BJ (cell line): ENCODE measurements at regions not wholly inside any gene's neighbourhood (a gene's known extent, or its start where the extent isn't known, plus 50 kb on each side); places are given as distances from the start of the nearest gene placed in this dataset. TPM values are rescaled to one million over a fixed set of nuclear protein-coding genes. Genes with fewer than 3 reads are reported as not detected.

Source experiments
- CTCF ChIA-PET: fragments of 350-600 bp; formaldehyde crosslinking; extraction: SDS; loops from one replicate; lab custom pipeline; 2021; ENCODE audit warnings: antibody characterized with exemption, inconsistent platforms; lab: Yijun Ruan, JAX
- POLR2A ChIA-PET: fragments of 300-600 bp; sonication (Branson Sonifier 250); formaldehyde crosslinking; extraction: SDS; loops from one replicate; lab custom pipeline; 2021; ENCODE audit warnings: antibody characterized with exemption; lab: Charles Lee
- DNase-seq: peaks from one replicate; pipeline ENCODE4 v3.0.0-alpha.2; 2011; ENCODE audit warnings: low read depth
- H3K27me3 ChIP-seq: 2 replicates; pipeline ENCODE4 v1.6.0; 2011; ENCODE audit warnings: low read length; ENCODE audit not compliant: control insufficient read depth, insufficient read depth
- H3K36me3 ChIP-seq: 2 replicates; pipeline ENCODE4 v1.5.1; 2011; ENCODE audit warnings: low read length; ENCODE audit not compliant: control insufficient read depth, insufficient read depth
- H3K4me3 ChIP-seq: 2 replicates; pipeline ENCODE4 v1.5.1; 2011; ENCODE audit warnings: low read depth, mild to moderate bottlenecking, control low read depth, low read length
- CTCF ChIP-seq: IDR thresholded peaks from 2 replicates; pipeline ENCODE4 v1.5.1; 2011; ENCODE audit warnings: low read depth, mild to moderate bottlenecking, control low read depth, inconsistent platforms, low read length, moderate library complexity; ENCODE audit not compliant: insufficient read depth
- small RNA-seq: library from RNA; depleted of rRNA; stranded (forward); fragments of <200 nt; gene quantifications from one replicate; pipeline ENCODE3, GENCODE V24; 2012; ENCODE audit warnings: low replicate concordance, low read depth; ENCODE audit not compliant: insufficient read length

GRCh38 chr7:115083935-115084334 is 162.0 kb downstream of the MDFIC start:
- Histone ChIP-seq H3K4me3 (no peak overlapping the region), H3K36me3 (no peaks in the 10 kb centered on the region), H3K27me3 (no peaks in the 10 kb centered on the region)
- TF ChIP-seq CTCF = no peak
- ChIA-PET CTCF (no interaction called here), POLR2A (no interaction called here)
- DNase-seq = no peak

GRCh38 chr7:115081772-115082171 is 159.9 kb downstream of the MDFIC start:
- ChIA-PET POLR2A (no interaction called here), CTCF (no interaction called here)
- no peaks in the 10 kb centered on the region for H3K36me3 ChIP-seq
- no peak overlapping the region for H3K4me3 ChIP-seq
- no peak for DNase-seq
- TF ChIP-seq CTCF = no peak
- no peaks in the 10 kb centered on the region for H3K27me3 ChIP-seq

- H3K4me3 ChIP-seq = no peak overlapping the region
- POLR2A ChIA-PET = no interaction called here
- CTCF ChIA-PET = no interaction called here
- no peaks in the 10 kb centered on the region for H3K36me3 ChIP-seq
- TF ChIP-seq CTCF = no peak
- DNase-seq = no peak
- H3K27me3 ChIP-seq = no peaks in the 10 kb centered on the region
These were observed 157.0 kb downstream of the MDFIC start for GRCh38 chr7:115078851-115079250.

GRCh38 chr7:115078386-115078785 is 156.5 kb downstream of the MDFIC start:
- no peak for DNase-seq
- TF ChIP-seq CTCF = no peak
- no peak overlapping the region for H3K4me3 ChIP-seq
- ChIA-PET POLR2A (no interaction called here), CTCF (interaction anchor here (0.7 kb wide), 1 partner anchor 219 kb away, joined by 4 read pairs; no protein-coding TSS in a partner anchor)
- H3K36me3 ChIP-seq = no peaks in the 10 kb centered on the region
- H3K27me3 ChIP-seq = no peaks in the 10 kb centered on the region

- no peak overlapping the region for H3K4me3 ChIP-seq
- ChIA-PET POLR2A (no interaction called here), CTCF (no interaction called here)
- no peaks in the 10 kb centered on the region for H3K36me3 ChIP-seq
- DNase-seq = no peak
- no peaks in the 10 kb centered on the region for H3K27me3 ChIP-seq
- TF ChIP-seq CTCF = no peak
These were observed 148.4 kb downstream of the MDFIC start for GRCh38 chr7:115070311-115070710.

Small RNAs in the stretch of these regions (small RNA-seq; reads per million reads assigned to genes)
- gene RF00019 (not detected), gene SNORA25B (not detected)
